ENCODE measurements at regions not wholly inside any gene's neighbourhood (a gene's known extent, or its start where the extent isn't known, plus 50 kb on each side); places are given as distances from the start of the nearest gene placed in this dataset.

GRCh38 chrX:42477396-42477795 lies 300.6 kb downstream of the PPP1R2C start:
- WGBS, 2 donors = 70 to 76% methylated on average over 1 of the region's 1 CpG
- Histone ChIP-seq H3K27ac (no peak overlapping the region), H3K4me1 (no peaks in the 10 kb centered on the region), H3K4me3 (no peak overlapping the region), H3K36me3 (no peaks in the 10 kb centered on the region), H3K27me3 (peaks cover 0 to 5% (median 0%) of the 10 kb centered on the region in 7 donors), H3K9me3 (no peaks in the 10 kb centered on the region)
- no peak for DNase-seq
- TF ChIP-seq CTCF (IDR thresholded peaks at IDR 0.05) = no peak
- no peak for ATAC-seq
- intact Hi-C loops (cut with DNase I) = no loop called here

- Histone ChIP-seq H3K4me3 (no peak overlapping the region), H3K9me3 (no peaks in the 10 kb centered on the region), H3K27me3 (peaks cover 0 to 7% (median 0%) of the 10 kb centered on the region in 7 donors), H3K27ac (no peak overlapping the region), H3K4me1 (no peaks in the 10 kb centered on the region), H3K36me3 (no peaks in the 10 kb centered on the region)
- 42 to 73% methylated on average over 1 of the region's 1 CpG for WGBS, 2 donors
- ATAC-seq (no peak), DNase-seq (no peak)
- TF ChIP-seq CTCF (IDR thresholded peaks at IDR 0.05) = no peak
- intact Hi-C loops (cut with DNase I) = no loop called here
Measured at GRCh38 chrX:42472727-42473126, 305.2 kb downstream of the PPP1R2C start.

- ATAC-seq (no peak), DNase-seq (no peak)
- H3K9me3 ChIP-seq = no peaks in the 10 kb centered on the region
- H3K27ac ChIP-seq = no peak overlapping the region
- H3K4me1 ChIP-seq = no peaks in the 10 kb centered on the region
- intact Hi-C loops (cut with DNase I) = no loop called here
- WGBS, 2 donors = 73 to 86% methylated on average over 3 to 4 of the region's 4 CpGs
- H3K36me3 ChIP-seq = no peaks in the 10 kb centered on the region
- peaks cover 0 to 25% (median 0%) of the 10 kb centered on the region in 7 donors for H3K27me3 ChIP-seq
- TF ChIP-seq CTCF (IDR thresholded peaks at IDR 0.05) = no peak
- H3K4me3 ChIP-seq = no peak overlapping the region
Measured at GRCh38 chrX:42466332-42467046, 311.5 kb downstream of the PPP1R2C start.

- WGBS, 2 donors = 73 to 94% methylated on average over 1 of the region's 1 CpG
- H3K4me3 ChIP-seq = no peak overlapping the region
- no peaks in the 10 kb centered on the region for H3K36me3 ChIP-seq
- DNase-seq = no peak
- no peak for TF ChIP-seq CTCF (IDR thresholded peaks at IDR 0.05)
- intact Hi-C loops (cut with DNase I) = no loop called here
- no peaks in the 10 kb centered on the region for H3K9me3 ChIP-seq
- no peak overlapping the region for H3K27ac ChIP-seq
- ATAC-seq = no peak
- peaks cover 0 to 22% (median 0%) of the 10 kb centered on the region in 7 donors for H3K27me3 ChIP-seq
- H3K4me1 ChIP-seq = no peaks in the 10 kb centered on the region
Measured at GRCh38 chrX:42465821-42466220, 312.1 kb downstream of the PPP1R2C start.

Data from heart right ventricle (tissue), 16 donors.